K562 (cell line): ENCODE measurements at regions not wholly inside any gene's neighbourhood (a gene's known extent, or its start where the extent isn't known, plus 50 kb on each side); places are given as distances from the start of the nearest gene placed in this dataset.

ENCODE experiments used
- FOXK2 ChIP-seq, 2 experiments: fragments of 450-650 bp; IDR thresholded peaks in 1 of 2; conservative IDR thresholded peaks in 1 of 2; 2 replicates each; pipeline ENCODE4 v1.6.1; 2016; ENCODE audit warnings: low read depth in 2 of 2, mild to moderate bottlenecking in 1 of 2
- HES1 ChIP-seq: fragments of 450-650 bp; IDR thresholded peaks from 2 replicates; pipeline ENCODE4 v1.6.1; 2016; ENCODE audit warnings: low read depth, mild to moderate bottlenecking, moderate library complexity
- NFXL1 ChIP-seq: fragments of 450-650 bp; formaldehyde crosslinking; IDR thresholded peaks from 2 replicates; pipeline ENCODE4 v1.4.0; 2021; ENCODE audit warnings: mild to moderate bottlenecking
- PHF8 ChIP-seq: fragments of 200-600 bp; sonication (generic); IDR thresholded peaks from 2 replicates; pipeline ENCODE4 v1.6.1; 2012; ENCODE audit warnings: mixed run types, mild to moderate bottlenecking, inconsistent platforms, low read length, moderate library complexity, borderline replicate concordance
- TOE1 ChIP-seq, 2 experiments: fragments of 450-650 bp in 1 of 2; sonication (generic) in 1 of 2; formaldehyde crosslinking in 1 of 2; IDR thresholded peaks; 2 replicates each; pipeline versions ENCODE4 v1.7.1 to v1.8.0; 2016 to 2022; ENCODE audit warnings: borderline replicate concordance in 2 of 2, mild to moderate bottlenecking in 2 of 2, antibody characterized with exemption in 1 of 2, inconsistent platforms in 1 of 2, low read depth in 1 of 2, missing genetic modification reagents in 1 of 2, moderate library complexity in 1 of 2
- ZNF41 ChIP-seq: fragments of 250-450 bp; sonication (Bioruptor Pico); conservative IDR thresholded peaks from 2 replicates; pipeline ENCODE4 v1.4.0; 2020; ENCODE audit warnings: mild to moderate bottlenecking

GRCh38 chr17:79176792-79177601 is 102.4 kb downstream of the ENGASE start:
- TF ChIP-seq ZNF41 (CRISPR knock-in tag) = no peak
- no peak for TF ChIP-seq FOXK2 (conservative IDR thresholded peaks at IDR 0.05 in 1 of 2, IDR thresholded peaks at IDR 0.05 in 1 of 2; ENCODE audit: low read depth in 2 of 2)
- TF ChIP-seq NFXL1 (CRISPR knock-in tag) = no peak
- TF ChIP-seq PHF8 = no peak
- TF ChIP-seq HES1 = no peak
- TF ChIP-seq TOE1 (IDR thresholded peaks at IDR 0.05; ENCODE audit: borderline replicate concordance) = no peak
- TF ChIP-seq TOE1 (CRISPR knock-in tag; IDR thresholded peaks at IDR 0.05; ENCODE audit: borderline replicate concordance, low read depth) = no peak
